Activated T-helper 17 cell treated with anti-CD3 and anti-CD28 coated beads, Interleukin-2, amount 50 U/mL, for 72 hours (primary cell): ENCODE measurements at regions not wholly inside any gene's neighbourhood (a gene's known extent, or its start where the extent isn't known, plus 50 kb on each side); places are given as distances from the start of the nearest gene placed in this dataset.

Experiments
- ATAC-seq: fragments of 150-1000 bp; cut with Tn5 transposase; replicated peaks from 2 replicates; pipeline ENCODE4 v1.10.0; 2021; ENCODE audit warnings: mild to moderate bottlenecking, moderate library complexity
- H3K27ac Mint-ChIP-seq: one replicate; pipeline ENCODE4 v1.8.0; 2022; ENCODE audit warnings: mixed read lengths
- H3K27me3 Mint-ChIP-seq: one replicate; pipeline ENCODE4 v1.8.0; 2022; ENCODE audit warnings: mixed read lengths
- H3K36me3 Mint-ChIP-seq: one replicate; pipeline ENCODE4 v1.8.0; 2022; ENCODE audit warnings: low read depth, mild to moderate bottlenecking, mixed read lengths
- H3K4me1 Mint-ChIP-seq: one replicate; pipeline ENCODE4 v1.8.0; 2022; ENCODE audit warnings: mixed read lengths
- H3K4me3 Mint-ChIP-seq: one replicate; pipeline ENCODE4 v1.8.0; 2022; ENCODE audit warnings: mild to moderate bottlenecking, mixed read lengths
- H3K9me3 Mint-ChIP-seq: one replicate; pipeline ENCODE4 v1.8.0; 2022; ENCODE audit warnings: mixed read lengths

DNA sequence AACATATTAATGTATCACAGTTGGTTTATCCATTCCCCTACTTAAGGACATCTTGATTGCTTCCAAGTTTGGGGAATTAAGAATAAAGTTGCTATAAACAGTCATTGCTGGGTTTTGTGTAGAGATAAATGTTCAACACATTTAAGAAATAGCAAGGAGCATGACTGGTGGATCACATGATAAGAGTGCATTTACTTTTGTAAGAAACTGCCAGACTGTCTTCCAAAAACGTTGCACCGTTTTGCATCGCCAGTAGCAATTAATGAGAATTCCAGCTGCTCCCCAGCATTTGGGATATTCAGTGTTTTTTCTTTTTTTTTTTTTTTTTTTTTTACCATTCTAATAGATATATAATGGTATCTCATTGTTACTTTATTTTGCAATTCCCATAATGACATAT, 695.7 kb upstream of the GJE1 start:
- no peaks in the 10 kb centered on the region for H3K36me3 Mint-ChIP-seq
- ATAC-seq = no peak
- no peak overlapping the region for H3K4me3 Mint-ChIP-seq
- H3K9me3 Mint-ChIP-seq = no peaks in the 10 kb centered on the region
- H3K27ac Mint-ChIP-seq = no peak overlapping the region
- H3K27me3 Mint-ChIP-seq = no peaks in the 10 kb centered on the region
- H3K4me1 Mint-ChIP-seq = no peaks in the 10 kb centered on the region

DNA sequence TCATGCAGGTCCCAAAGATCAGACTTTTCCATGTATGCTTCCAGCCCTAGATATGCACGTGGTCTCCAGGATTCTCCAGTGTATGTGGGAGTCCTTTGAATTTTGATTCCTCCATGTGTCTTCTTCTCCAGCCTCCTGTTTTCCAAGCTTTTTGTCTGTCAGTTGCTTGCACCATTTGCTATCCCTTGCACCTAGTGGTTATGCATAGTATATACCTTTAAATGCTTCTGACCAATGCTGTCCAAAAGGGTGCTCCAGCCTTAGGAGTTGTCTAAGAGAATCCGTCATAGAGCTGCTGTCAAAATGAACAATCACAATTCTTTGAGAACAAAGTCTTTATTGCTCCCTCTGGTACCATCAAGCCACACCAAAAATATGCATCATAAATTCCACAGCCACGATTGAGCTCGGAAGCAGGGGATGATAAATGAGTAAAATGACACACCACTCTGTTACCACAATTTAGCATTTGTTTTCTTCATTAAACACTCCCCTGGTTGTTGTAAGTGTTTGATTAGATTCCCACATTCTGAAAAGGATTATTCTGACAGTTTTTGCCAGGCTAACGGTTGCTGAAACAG, 706.2 kb upstream of the GJE1 start:
- Mint-ChIP-seq H3K4me3 (no peak overlapping the region), H3K4me1 (no peaks in the 10 kb centered on the region)

DNA sequence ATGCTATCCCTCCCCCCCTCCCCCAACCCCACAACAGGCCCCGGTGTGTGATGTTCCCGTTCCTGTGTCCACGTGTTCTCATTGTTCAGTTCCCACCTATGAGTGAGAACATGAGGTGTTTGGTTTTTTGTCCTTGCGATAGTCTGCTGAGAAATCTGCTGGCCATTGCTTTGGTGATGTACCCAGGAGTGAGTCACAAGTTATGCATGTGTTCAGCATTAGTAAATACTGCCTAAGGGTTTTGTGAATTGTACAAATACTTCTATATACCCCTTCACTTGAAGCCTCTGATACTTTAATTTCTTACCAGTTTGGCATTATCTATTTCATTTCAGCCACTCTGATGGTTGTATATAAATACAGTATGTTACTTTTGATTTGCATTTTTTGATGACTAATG, 711.3 kb upstream of the GJE1 start:
- H3K27ac Mint-ChIP-seq = no peak overlapping the region
- no peaks in the 10 kb centered on the region for H3K4me1 Mint-ChIP-seq
- no peak for ATAC-seq
- no peaks in the 10 kb centered on the region for H3K27me3 Mint-ChIP-seq
- no peak overlapping the region for H3K4me3 Mint-ChIP-seq
- peaks cover 11% of the 10 kb centered on the region for H3K9me3 Mint-ChIP-seq
- H3K36me3 Mint-ChIP-seq = no peaks in the 10 kb centered on the region

More for the DNA sequence above, 706.2 kb upstream of the GJE1 start:
- no peak for ATAC-seq
- Mint-ChIP-seq H3K27ac (no peak overlapping the region), H3K36me3 (no peaks in the 10 kb centered on the region), H3K27me3 (peaks cover 4% of the 10 kb centered on the region), H3K9me3 (peaks cover 22% of the 10 kb centered on the region)

DNA sequence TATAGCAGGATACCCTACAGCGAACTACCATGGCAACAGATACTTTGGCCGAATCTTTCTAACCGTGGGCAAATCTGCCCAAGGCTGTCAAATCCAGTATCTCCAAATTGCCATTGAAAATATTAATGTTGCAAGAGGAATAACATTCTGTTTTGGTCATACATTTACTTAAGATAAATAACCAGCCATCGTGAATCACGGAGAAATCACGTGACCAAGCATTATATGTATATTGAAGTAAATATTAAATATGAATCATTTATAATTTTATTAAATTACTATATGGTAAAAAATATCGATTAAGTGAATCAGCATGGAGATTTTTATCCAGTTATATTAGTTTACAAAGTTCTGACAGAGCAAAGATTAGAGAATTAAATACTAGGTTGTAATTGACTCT, 714.6 kb upstream of the GJE1 start:
- no peaks in the 10 kb centered on the region for H3K27me3 Mint-ChIP-seq
- ATAC-seq = no peak
- H3K4me3 Mint-ChIP-seq = no peak overlapping the region
- H3K27ac Mint-ChIP-seq = no peak overlapping the region
- no peaks in the 10 kb centered on the region for H3K4me1 Mint-ChIP-seq
- no peaks in the 10 kb centered on the region for H3K36me3 Mint-ChIP-seq
- no peaks in the 10 kb centered on the region for H3K9me3 Mint-ChIP-seq

DNA sequence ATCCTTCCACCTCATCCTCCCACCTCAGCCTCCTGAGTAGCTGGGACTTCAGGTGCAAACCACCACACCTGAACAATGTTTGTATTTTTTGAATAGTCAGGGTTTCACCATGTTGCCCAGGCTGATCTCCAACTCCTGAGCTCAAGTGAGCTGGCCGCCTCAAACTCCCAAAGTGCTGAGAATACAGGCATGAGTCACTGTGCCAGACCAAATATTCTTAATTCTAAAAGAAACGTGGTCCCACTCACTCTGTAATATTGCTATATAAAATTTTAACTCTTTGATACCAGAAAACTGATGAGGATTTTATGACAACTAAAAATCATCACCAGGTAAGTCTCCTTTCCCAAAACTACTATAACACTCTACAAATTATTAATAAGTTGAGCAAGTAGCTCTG, 716.8 kb upstream of the GJE1 start:
- no peaks in the 10 kb centered on the region for H3K27me3 Mint-ChIP-seq
- H3K36me3 Mint-ChIP-seq = no peaks in the 10 kb centered on the region
- no peaks in the 10 kb centered on the region for H3K4me1 Mint-ChIP-seq
- H3K9me3 Mint-ChIP-seq = no peaks in the 10 kb centered on the region
- H3K27ac Mint-ChIP-seq = no peak overlapping the region
- H3K4me3 Mint-ChIP-seq = no peak overlapping the region
- ATAC-seq = no peak

DNA sequence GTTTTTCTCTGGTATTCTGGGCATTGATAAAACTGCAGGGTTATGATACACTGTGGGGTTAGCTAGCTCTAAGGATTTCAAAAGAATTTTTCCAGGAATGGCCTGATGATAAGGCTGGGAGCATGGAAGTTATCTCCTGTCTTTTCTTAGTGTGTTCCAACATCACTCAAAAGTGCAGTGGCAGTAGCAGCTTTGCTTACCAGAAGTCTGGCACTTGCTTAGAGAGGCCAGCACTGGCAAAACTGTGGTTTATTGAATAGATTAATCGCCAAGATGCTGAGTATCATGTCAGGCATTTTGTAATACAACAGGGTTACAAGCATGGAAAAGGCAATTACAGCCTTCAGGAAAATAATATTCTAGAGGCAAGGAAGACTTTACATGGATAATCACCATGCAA, 719.5 kb upstream of the GJE1 start:
- Mint-ChIP-seq H3K4me1 (no peaks in the 10 kb centered on the region), H3K9me3 (peaks cover 10% of the 10 kb centered on the region), H3K27me3 (no peaks in the 10 kb centered on the region), H3K27ac (no peak overlapping the region), H3K4me3 (no peak overlapping the region), H3K36me3 (no peaks in the 10 kb centered on the region)
- no peak for ATAC-seq

DNA sequence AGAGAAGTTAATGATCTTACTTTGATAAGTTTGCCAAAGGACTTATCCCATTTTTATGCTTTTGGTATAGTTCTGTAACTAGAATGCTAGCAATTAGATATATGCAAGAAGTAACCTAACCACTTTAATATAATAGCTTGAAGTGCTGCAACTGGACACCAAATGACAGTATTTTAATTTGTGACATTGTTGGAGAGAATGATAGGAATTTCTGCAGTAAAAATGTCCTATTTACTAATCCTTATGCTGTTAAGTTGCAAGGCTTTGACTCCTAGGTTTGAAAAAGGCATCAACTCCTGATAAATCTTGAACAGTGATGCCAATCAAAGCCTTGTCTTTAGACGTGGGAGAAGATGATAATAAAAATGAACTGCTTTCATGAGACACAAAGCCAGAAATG, 726.0 kb upstream of the GJE1 start:
- Mint-ChIP-seq H3K36me3 (no peaks in the 10 kb centered on the region), H3K27ac (no peak overlapping the region), H3K4me3 (no peak overlapping the region), H3K9me3 (peaks cover 17% of the 10 kb centered on the region), H3K4me1 (peaks cover 4% of the 10 kb centered on the region), H3K27me3 (no peaks in the 10 kb centered on the region)
- ATAC-seq = no peak

DNA sequence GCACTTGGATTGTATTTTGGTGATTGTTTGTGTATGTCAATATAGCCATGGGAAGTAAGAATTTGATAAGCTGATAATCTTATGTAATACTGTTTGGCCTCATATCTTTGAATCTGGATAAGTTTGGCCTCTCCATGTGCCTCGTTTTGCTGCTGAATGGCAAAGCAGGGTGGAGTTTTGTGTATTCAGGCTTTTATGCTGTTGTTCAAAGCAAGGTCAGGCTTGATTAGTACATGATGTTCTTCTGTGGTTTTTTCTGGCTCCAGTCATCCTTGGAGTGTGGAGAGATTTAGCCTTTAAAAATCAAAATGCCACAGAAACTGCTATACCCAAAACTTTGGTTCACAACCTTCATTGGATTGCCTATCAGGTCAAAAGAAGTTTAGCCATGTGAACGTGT, 728.9 kb upstream of the GJE1 start:
- no peaks in the 10 kb centered on the region for H3K27me3 Mint-ChIP-seq
- ATAC-seq = no peak

DNA sequence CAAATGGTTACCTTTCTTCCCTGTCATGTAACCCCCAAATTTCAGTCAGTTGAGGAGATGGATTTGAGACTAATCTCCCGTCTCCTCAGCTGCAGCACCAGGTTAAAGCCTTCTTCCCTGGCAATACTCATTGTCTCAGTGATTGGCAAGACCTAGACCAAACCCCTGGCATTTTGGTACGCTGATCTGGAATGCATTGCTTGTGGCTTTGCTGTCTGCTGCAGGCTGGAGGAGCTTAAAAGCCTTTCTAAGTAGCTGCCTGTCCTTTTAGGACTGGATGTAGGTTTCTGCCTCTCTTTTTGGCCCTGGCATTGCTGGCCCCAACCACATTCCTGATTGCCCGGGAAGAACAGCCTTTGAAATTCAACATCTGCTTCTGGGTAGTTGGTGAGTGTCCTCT, 729.6 kb upstream of the GJE1 start:
- no peak overlapping the region for H3K27ac Mint-ChIP-seq
- no peak for ATAC-seq
- H3K36me3 Mint-ChIP-seq = no peaks in the 10 kb centered on the region
- H3K4me1 Mint-ChIP-seq = peaks cover 4% of the 10 kb centered on the region
- H3K27me3 Mint-ChIP-seq = no peaks in the 10 kb centered on the region
- H3K9me3 Mint-ChIP-seq = peaks cover 7% of the 10 kb centered on the region
- no peak overlapping the region for H3K4me3 Mint-ChIP-seq

More for the DNA sequence above, 728.9 kb upstream of the GJE1 start:
- Mint-ChIP-seq H3K9me3 (peaks cover 11% of the 10 kb centered on the region), H3K4me3 (no peak overlapping the region), H3K36me3 (no peaks in the 10 kb centered on the region), H3K27ac (no peak overlapping the region), H3K4me1 (peaks cover 4% of the 10 kb centered on the region)

DNA sequence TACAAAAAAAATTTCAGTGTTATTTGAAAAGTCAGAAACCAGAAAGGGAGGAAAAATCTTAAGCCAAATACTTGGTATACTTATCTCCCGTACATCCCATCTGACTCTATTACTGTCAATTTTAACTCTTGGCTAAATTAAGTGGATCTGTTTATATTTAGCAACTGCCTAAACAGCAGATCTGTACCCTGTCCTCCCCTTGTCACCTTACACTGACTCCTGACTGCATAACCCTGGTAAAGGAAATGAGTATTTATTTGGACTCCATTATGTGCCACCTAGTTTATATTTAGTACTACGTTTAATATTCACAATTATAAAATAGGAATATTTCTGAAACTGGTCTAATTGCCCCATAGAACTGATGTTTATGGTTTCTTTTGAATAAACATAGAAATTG, 730.2 kb upstream of the GJE1 start:
- Mint-ChIP-seq H3K4me1 (peaks cover 4% of the 10 kb centered on the region), H3K27ac (no peak overlapping the region), H3K9me3 (peaks cover 7% of the 10 kb centered on the region), H3K36me3 (no peaks in the 10 kb centered on the region), H3K27me3 (no peaks in the 10 kb centered on the region), H3K4me3 (no peak overlapping the region)
- ATAC-seq = no peak

DNA sequence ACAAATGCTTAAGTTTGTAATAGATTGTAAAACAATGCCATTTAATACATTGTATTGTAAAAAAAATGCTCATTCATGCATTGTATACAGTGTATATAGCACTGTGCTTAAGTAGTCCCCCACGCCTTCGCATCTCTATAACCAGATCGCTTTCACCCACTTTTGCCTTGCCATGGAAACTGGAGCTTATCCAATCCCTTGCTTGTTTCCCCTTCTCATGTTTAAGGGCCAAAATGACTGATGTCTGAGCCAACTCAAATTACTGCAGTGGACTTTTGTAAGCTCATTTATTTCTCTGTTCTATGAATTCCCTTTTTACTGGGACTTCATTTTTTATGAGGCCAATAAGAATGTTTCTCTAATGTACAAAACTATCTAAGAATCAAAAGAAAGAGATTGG, 730.9 kb upstream of the GJE1 start:
- ATAC-seq = no peak
- H3K4me1 Mint-ChIP-seq = peaks cover 4% of the 10 kb centered on the region
- no peak overlapping the region for H3K4me3 Mint-ChIP-seq
- H3K9me3 Mint-ChIP-seq = peaks cover 4% of the 10 kb centered on the region
- H3K36me3 Mint-ChIP-seq = no peaks in the 10 kb centered on the region
- H3K27me3 Mint-ChIP-seq = no peaks in the 10 kb centered on the region
- H3K27ac Mint-ChIP-seq = no peak overlapping the region

DNA sequence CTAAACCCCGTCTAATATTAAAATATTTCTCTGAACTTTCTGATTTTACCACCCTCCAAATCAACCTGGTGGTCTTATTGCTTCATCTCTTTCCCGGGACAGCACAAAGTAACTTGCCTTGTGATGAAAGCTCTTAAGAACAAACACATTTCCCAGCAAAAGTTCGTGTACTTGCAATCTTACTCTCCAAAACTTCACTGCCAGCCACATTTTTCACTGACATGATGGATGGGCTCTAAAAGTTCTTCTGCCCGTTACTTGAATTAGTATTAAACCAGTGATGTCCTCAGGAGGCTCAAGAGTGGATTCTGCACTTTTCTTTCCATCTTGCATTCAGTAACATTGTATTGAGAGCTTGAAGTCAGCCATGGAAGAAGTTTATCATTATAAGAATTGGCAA, 731.6 kb upstream of the GJE1 start:
- H3K36me3 Mint-ChIP-seq = no peaks in the 10 kb centered on the region

DNA sequence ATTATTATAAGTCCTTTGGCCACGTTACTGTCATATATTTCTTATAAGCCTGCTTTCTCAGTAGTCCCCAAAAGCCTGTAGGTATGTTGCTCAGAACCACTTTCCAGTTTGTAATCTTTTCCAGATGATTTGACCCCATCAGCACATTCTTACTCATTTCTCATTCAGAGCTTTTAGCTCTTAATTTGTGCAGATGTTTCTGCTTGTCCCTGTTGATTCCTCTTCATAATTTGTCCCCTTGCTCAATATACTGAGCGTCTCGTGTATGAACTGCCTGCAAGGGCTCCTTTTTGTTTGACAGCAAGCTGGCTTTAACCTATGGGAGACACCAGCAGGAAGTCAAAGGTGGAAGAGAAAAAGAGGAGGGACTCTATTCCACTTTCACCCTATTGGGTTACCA, 733.8 kb upstream of the GJE1 start:
- no peaks in the 10 kb centered on the region for H3K27me3 Mint-ChIP-seq
- H3K4me1 Mint-ChIP-seq = peaks cover 4% of the 10 kb centered on the region
- no peaks in the 10 kb centered on the region for H3K36me3 Mint-ChIP-seq
- H3K27ac Mint-ChIP-seq = no peak overlapping the region
- H3K4me3 Mint-ChIP-seq = no peak overlapping the region
- H3K9me3 Mint-ChIP-seq = no peaks in the 10 kb centered on the region
- no peak for ATAC-seq

More for the DNA sequence above, 731.6 kb upstream of the GJE1 start:
- Mint-ChIP-seq H3K4me3 (no peak overlapping the region), H3K9me3 (no peaks in the 10 kb centered on the region), H3K4me1 (peaks cover 4% of the 10 kb centered on the region), H3K27me3 (no peaks in the 10 kb centered on the region), H3K27ac (no peak overlapping the region)
- no peak for ATAC-seq

DNA sequence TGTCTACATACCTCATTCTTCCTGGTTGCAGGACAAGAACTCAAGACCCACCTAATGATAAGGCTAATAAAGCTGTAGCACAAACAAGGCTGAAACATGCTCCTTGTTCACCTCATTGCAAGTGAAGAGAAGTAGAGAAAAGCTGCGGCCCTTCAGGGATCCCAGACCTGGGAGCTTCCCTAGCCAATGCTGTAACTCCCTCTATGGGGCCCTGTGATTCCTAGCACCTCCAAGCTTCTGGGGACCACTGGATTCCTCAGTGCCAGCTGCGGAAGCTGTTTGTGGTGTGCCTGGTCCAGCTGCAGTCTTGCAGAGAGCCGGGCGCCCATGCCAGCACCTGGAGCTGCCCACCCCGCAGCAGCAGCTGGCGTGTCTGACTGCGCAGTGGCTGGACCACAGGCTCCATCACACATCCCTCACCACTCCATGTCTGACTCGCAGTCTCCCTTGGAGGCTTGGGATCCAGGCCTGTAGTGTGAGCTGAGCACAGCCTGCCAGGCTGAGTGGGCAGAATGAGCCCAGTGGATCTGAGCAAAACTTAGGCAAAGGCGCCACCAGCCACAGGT, 737.2 kb upstream of the GJE1 start:
- no peak for ATAC-seq
- H3K27ac Mint-ChIP-seq = no peak overlapping the region

DNA sequence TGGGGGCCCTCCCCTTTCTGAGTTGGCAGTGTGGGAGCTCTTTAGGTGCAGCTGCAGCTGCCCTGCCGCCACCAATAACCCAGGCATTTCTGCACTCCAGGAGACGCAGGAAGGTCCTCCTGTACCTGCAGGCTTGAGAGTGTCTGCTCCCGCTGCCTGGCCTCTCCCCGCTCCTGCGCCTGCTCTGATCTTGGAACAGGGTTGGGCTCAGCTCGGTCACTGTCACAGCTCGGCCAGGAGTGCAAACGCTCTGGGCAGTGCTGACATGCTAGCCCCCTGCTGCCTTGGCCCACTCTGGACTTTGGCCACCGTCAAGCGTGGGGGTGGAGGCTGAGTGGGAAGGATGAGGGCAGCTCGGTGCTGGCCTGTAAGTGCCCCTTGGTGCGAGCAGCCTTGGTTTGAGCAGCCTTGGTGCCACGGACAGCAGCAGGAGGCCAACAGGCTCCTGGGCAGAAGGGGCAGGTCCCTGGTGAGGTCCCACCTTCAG, 738.1 kb upstream of the GJE1 start:
- no peak for ATAC-seq

More for the DNA sequence above, 737.2 kb upstream of the GJE1 start:
- peaks cover 4% of the 10 kb centered on the region for H3K4me1 Mint-ChIP-seq
- H3K27me3 Mint-ChIP-seq = no peaks in the 10 kb centered on the region
- H3K9me3 Mint-ChIP-seq = no peaks in the 10 kb centered on the region
- H3K4me3 Mint-ChIP-seq = no peak overlapping the region
- H3K36me3 Mint-ChIP-seq = no peaks in the 10 kb centered on the region

DNA sequence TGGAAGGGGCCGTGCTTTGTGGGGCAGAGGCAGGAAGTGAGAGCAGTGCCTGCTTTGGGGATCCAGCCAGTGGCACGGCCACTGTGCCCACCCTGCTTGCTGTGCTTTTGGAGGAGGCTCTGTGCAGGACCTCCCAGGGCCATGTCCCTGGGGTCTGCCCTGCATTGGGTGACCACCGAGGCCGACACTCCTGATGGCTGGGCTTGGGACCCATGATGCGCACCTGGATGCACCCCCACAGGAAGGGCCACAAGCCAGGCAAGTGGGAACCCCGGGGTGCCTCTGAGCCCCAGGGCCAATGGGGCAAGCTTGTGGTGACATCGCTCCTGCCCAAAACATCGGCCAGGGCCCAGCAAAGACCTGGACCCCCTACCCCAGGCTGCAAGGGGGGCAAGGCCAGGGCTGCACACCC, 738.6 kb upstream of the GJE1 start:
- no peaks in the 10 kb centered on the region for H3K9me3 Mint-ChIP-seq
- no peaks in the 10 kb centered on the region for H3K36me3 Mint-ChIP-seq
- no peaks in the 10 kb centered on the region for H3K27me3 Mint-ChIP-seq
- no peak overlapping the region for H3K27ac Mint-ChIP-seq
- H3K4me1 Mint-ChIP-seq = peaks cover 4% of the 10 kb centered on the region
- no peak overlapping the region for H3K4me3 Mint-ChIP-seq
- ATAC-seq = no peak

More for the DNA sequence above, 738.1 kb upstream of the GJE1 start:
- Mint-ChIP-seq H3K4me1 (peaks cover 4% of the 10 kb centered on the region), H3K4me3 (no peak overlapping the region), H3K36me3 (no peaks in the 10 kb centered on the region), H3K9me3 (no peaks in the 10 kb centered on the region), H3K27ac (no peak overlapping the region), H3K27me3 (no peaks in the 10 kb centered on the region)
